K562 (cell line): ENCODE measurements at regions not wholly inside any gene's neighbourhood (a gene's known extent, or its start where the extent isn't known, plus 50 kb on each side); places are given as distances from the start of the nearest gene placed in this dataset.

Experiments used
- ATAC-seq: fragments of 200-7000 bp; cut with Tn5 transposase; 3 replicates; pipeline ENCODE4 v1.9.1; 2020; ENCODE audit warnings: moderate library complexity
- BruUV-seq: library from RNA; stranded (reverse); fragments of 400-500 nt; replicated peaks from 2 replicates; lab custom pipeline; 2021; lab: Mats Ljungman, UMichigan
- CTCF ChIA-PET: fragments of 300-600 bp; formaldehyde crosslinking; extraction: SDS; loops from one replicate; lab custom pipeline; 2021; ENCODE audit warnings: low intra/inter-chr PET ratio; lab: Yijun Ruan, JAX
- POLR2A ChIA-PET: fragments of 300-600, 350-650 bp; sonication (Branson Sonifier 250); formaldehyde crosslinking; extraction: SDS; loops from one replicate; lab custom pipeline; 2021; ENCODE audit warnings: antibody characterized with exemption, inconsistent platforms; lab: Yijun Ruan, JAX
- DNase-seq, 4 experiments: peaks; one replicate each; pipeline versions ENCODE4 v3.0.0 to v3.0.0-alpha.2; 2011 to 2018; ENCODE audit warnings: low spot score in 3 of 4, mixed read lengths in 3 of 4; ENCODE audit errors: extremely low read depth in 1 of 4
- FAIRE-seq: peaks from 2 replicates; lab custom pipeline; 2011; peaks lifted over from hg19 to GRCh38; lab: Jason Lieb, UNC
- H2AFZ ChIP-seq: 2 replicates; pipeline ENCODE4 v1.6.0; 2011; ENCODE audit warnings: low read depth, low read length, control low read depth, inconsistent platforms
- H3K27ac ChIP-seq: fragments of 200-600 bp; 3 replicates; pipeline ENCODE4 v1.8.0; 2011; ENCODE audit warnings: low read depth, mild to moderate bottlenecking, control low read depth, inconsistent platforms, low read length, moderate library complexity, mixed read lengths; ENCODE audit errors: extremely low read depth
- H3K27me3 ChIP-seq, 2 experiments: fragments of 300-600 bp in 1 of 2; 2 replicates in 1 of 2; 3 replicates in 1 of 2; pipeline versions ENCODE4 v1.6.0 to v1.8.0; 2011; ENCODE audit warnings: inconsistent platforms in 2 of 2, low read length in 2 of 2, mild to moderate bottlenecking in 1 of 2, mixed read lengths in 1 of 2, moderate library complexity in 1 of 2; ENCODE audit not compliant: control insufficient read depth in 2 of 2, insufficient read depth in 2 of 2
- H3K36me3 ChIP-seq: fragments of 300-600 bp; 3 replicates; pipeline ENCODE4 v1.8.0; 2011; ENCODE audit warnings: mild to moderate bottlenecking, low read length, inconsistent platforms; ENCODE audit not compliant: control insufficient read depth, insufficient read depth
- H3K4me1 ChIP-seq, 2 experiments: fragments of 200-600 bp in 1 of 2; replicated peaks in 1 of 2; 2 replicates in 1 of 2; 3 replicates in 1 of 2; pipeline versions ENCODE4 v1.5.1 to v1.8.0; 2011; ENCODE audit warnings: inconsistent platforms in 2 of 2, low read length in 2 of 2, mild to moderate bottlenecking in 1 of 2, mixed read lengths in 1 of 2, moderate library complexity in 1 of 2; ENCODE audit not compliant: control insufficient read depth in 2 of 2, insufficient read depth in 2 of 2
- H3K4me2 ChIP-seq: 2 replicates; pipeline ENCODE4 v1.6.1; 2011; ENCODE audit warnings: low read length, control low read depth, inconsistent platforms, mixed read lengths; ENCODE audit not compliant: insufficient read depth
- H3K4me3 ChIP-seq: fragments of 200-600 bp; sonication (generic), shearing (Covaris generic); 2 replicates; pipeline ENCODE4 v1.5.1; 2016; ENCODE audit warnings: control low read depth, inconsistent platforms
- H3K79me2 ChIP-seq: fragments of 200-600 bp; 3 replicates; pipeline ENCODE4 v1.8.0; 2011; ENCODE audit warnings: low read length, inconsistent platforms; ENCODE audit not compliant: control insufficient read depth, insufficient read depth
- H3K9ac ChIP-seq, 2 experiments: 2 replicates each; pipeline versions ENCODE4 v1.6.0 to v1.6.1; 2011; ENCODE audit warnings: low read depth in 2 of 2, low read length in 2 of 2, control low read depth in 1 of 2, inconsistent platforms in 1 of 2, mild to moderate bottlenecking in 1 of 2, mixed read lengths in 1 of 2; ENCODE audit not compliant: insufficient read depth in 1 of 2
- H3K9me1 ChIP-seq: one replicate; pipeline ENCODE4 v1.6.0; 2011; ENCODE audit warnings: inconsistent platforms, mild to moderate bottlenecking, low read length, moderate library complexity; ENCODE audit not compliant: control insufficient read depth, insufficient read depth
- H3K9me3 ChIP-seq: replicated peaks from 2 replicates; pipeline ENCODE4 v1.5.1; 2011; ENCODE audit warnings: low read depth, low read length, inconsistent platforms; ENCODE audit not compliant: control insufficient read depth, insufficient read depth
- H4K20me1 ChIP-seq: replicated peaks from 2 replicates; pipeline ENCODE4 v1.6.1; 2011; ENCODE audit warnings: low read length, inconsistent platforms, mixed read lengths; ENCODE audit not compliant: control insufficient read depth, insufficient read depth
- CTCFL ChIP-seq: IDR thresholded peaks from 2 replicates; pipeline ENCODE4 v1.6.1; 2011; ENCODE audit warnings: borderline replicate concordance, low read depth, mild to moderate bottlenecking, moderate library complexity, low read length; ENCODE audit not compliant: insufficient read depth, poor library complexity, severe bottlenecking
- TFE3 ChIP-seq: fragments of 450-650 bp; formaldehyde crosslinking; IDR thresholded peaks from 2 replicates; pipeline ENCODE4 v1.4.0; 2020; ENCODE audit warnings: mild to moderate bottlenecking, mixed read lengths
- WGBS: fragments of 100-300 bp; shearing (Covaris generic); methylation state at CpG from one replicate; pipeline ENCODE4 v1.1.6; 2016; ENCODE audit warnings: low coverage, mixed read lengths; ENCODE audit not compliant: insufficient coverage; ENCODE audit errors: missing lambda C conversion rate; 5-methylcytosine and 5-hydroxymethylcytosine counted together
- in situ Hi-C: fragments of 300-500 bp; cut with MboI; formaldehyde crosslinking; loops from 4 replicates; pipeline ENCODE4 v1.15.0; 2018; ENCODE audit warnings: inconsistent platforms, mixed read lengths
- intact Hi-C: fragments of 100-400 bp; cut with micrococcal nuclease; formaldehyde crosslinking; loops from 2 replicates; pipeline ENCODE4 v1.14.2; 2022

GRCh38 chr4:96787766-96788165 lies 947.9 kb downstream of the PDHA2 start:
- H3K4me1 ChIP-seq: no peaks in the 10 kb centered on the region
- FAIRE-seq (no peak), DNase-seq (no peak), ATAC-seq (no peak)
- intact Hi-C loops: no loop called here
- no peak overlapping the region for H3K4me3 ChIP-seq
- CTCF ChIA-PET: no interaction called here
- no peaks in the 10 kb centered on the region for H3K79me2 ChIP-seq
- 0% methylated on average over 1 of the region's 1 CpG for WGBS
- no peak overlapping the region for H2AFZ ChIP-seq
- BruUV-seq: no TSS peak
- H3K27me3 ChIP-seq: no peaks in the 10 kb centered on the region
- H4K20me1 ChIP-seq: no peaks in the 10 kb centered on the region
- TF ChIP-seq TFE3 (CRISPR knock-in tag) (peak; percentile 70), CTCFL (no peak)
- no peak overlapping the region for H3K9ac ChIP-seq
- in situ Hi-C loops: no loop called here
- H3K9me1 ChIP-seq: no peaks in the 10 kb centered on the region
- POLR2A ChIA-PET: no interaction called here
- H3K4me2 ChIP-seq: no peak overlapping the region
- H3K27ac ChIP-seq: no peak overlapping the region
- no peaks in the 10 kb centered on the region for H3K9me3 ChIP-seq
- no peaks in the 10 kb centered on the region for H3K36me3 ChIP-seq
